Suprapubic skin (tissue), 4 donors: ENCODE measurements at regions not wholly inside any gene's neighbourhood (a gene's known extent, or its start where the extent isn't known, plus 50 kb on each side); places are given as distances from the start of the nearest gene placed in this dataset.
"Not testable (repeated sequence)": the region's sequence is repeated elsewhere in the genome, so short reads cannot be mapped to it uniquely, and the experiment has no call there.

Experiments
- DNase-seq, 2 donors: peaks; one replicate each; pipeline ENCODE4 v3.0.0-alpha.2; 2019; ENCODE audit warnings: low spot score in 2 of 2
- H3K27ac ChIP-seq: fragments of 200-600 bp; sonication (generic); one replicate; pipeline ENCODE4 v1.5.1; 2019
- H3K27me3 ChIP-seq: fragments of 200-600 bp; sonication (generic); one replicate; pipeline ENCODE4 v1.5.1; 2019
- H3K36me3 ChIP-seq: fragments of 200-600 bp; sonication (generic); one replicate; pipeline ENCODE4 v1.5.1; 2019
- H3K4me1 ChIP-seq: fragments of 200-600 bp; sonication (generic); one replicate; pipeline ENCODE4 v1.5.1; 2019
- H3K4me3 ChIP-seq: fragments of 200-600 bp; sonication (generic); one replicate; pipeline ENCODE4 v1.5.1; 2019; ENCODE audit warnings: mild to moderate bottlenecking
- H3K9me3 ChIP-seq: fragments of 200-600 bp; sonication (generic); one replicate; pipeline ENCODE4 v1.5.1; 2019
- EP300 ChIP-seq: sonication (generic); formaldehyde crosslinking; IDR thresholded peaks from one replicate; pipeline ENCODE4 v1.6.1; 2017; ENCODE audit warnings: antibody characterized with exemption
- POLR2A ChIP-seq, 2 donors: fragments of 450-650 bp; IDR thresholded peaks; one replicate each; pipeline ENCODE4 v1.6.1; 2017; ENCODE audit warnings: antibody characterized with exemption in 2 of 2, mild to moderate bottlenecking in 2 of 2, moderate library complexity in 2 of 2
- POLR2AphosphoS5 ChIP-seq, 3 donors: sonication (generic); formaldehyde crosslinking; IDR thresholded peaks; one replicate each; pipeline ENCODE4 v1.6.1; 2017; ENCODE audit warnings: antibody characterized with exemption in 3 of 3
- WGBS: methylation state at CpG from one replicate; pipeline ENCODE4 v1.1.5; 2018; 5-methylcytosine and 5-hydroxymethylcytosine counted together
- TF ChIP-seq, protein P1 (sequence below), 2 donors: fragments of 200-600 bp in 1 of 2; fragments of 450-650 bp in 1 of 2; sonication (generic) in 1 of 2; IDR thresholded peaks; one replicate each; pipeline ENCODE4 v1.5.1; 2016 to 2019; ENCODE audit warnings: antibody characterized with exemption in 2 of 2, mild to moderate bottlenecking in 1 of 2, moderate library complexity in 1 of 2

GRCh38 chr4:28116526-28117083 lies 1256.0 kb downstream of the STIM2 start:
- H3K27me3 ChIP-seq, H3K4me1 ChIP-seq, H3K36me3 ChIP-seq, H3K27ac ChIP-seq, DNase-seq, H3K9me3 ChIP-seq, H3K4me3 ChIP-seq: not testable (repeated sequence)
- 84% methylated on average over 11 of the region's 12 CpGs for WGBS

DNA sequence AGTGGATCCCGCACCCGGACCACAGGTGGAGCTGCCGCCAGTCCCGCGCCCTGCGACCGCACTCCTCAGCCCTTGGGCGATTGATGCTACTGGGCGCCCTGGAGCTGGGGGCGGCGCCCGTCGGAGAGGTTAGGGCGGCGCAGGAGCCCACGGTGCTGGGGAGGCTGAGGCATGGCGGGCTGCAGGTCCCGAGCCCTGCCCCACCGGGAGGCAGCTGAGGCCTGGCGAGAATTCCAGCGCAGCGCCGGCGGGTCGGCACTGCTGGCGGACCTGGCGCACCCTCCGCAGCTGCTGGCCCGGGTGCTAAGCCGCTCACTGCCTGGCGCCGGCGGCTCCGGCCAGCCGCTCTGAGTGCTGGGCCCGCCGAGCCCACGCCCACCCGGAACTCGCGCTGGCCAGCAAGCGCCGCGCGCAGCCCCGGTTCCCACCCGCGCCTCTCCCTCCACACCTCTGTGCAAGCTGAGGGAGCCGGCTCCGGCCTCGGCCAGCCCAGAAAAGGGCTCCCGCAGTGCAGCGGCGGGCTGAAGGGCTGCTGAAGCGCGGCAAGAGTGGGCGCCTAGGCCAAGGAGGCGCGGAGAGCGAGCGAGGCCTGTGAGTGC lies 1256.5 kb downstream of the STIM2 start:
- Histone ChIP-seq H3K36me3 (no peaks in the 10 kb centered on the region), H3K4me3 (no peak overlapping the region), H3K27ac (no peak overlapping the region), H3K4me1 (no peaks in the 10 kb centered on the region), H3K9me3 (no peaks in the 10 kb centered on the region), H3K27me3 (no peaks in the 10 kb centered on the region)
- no peak for DNase-seq
- TF ChIP-seq POLR2A (IDR thresholded peaks at IDR 0.05), result no peak
- TF ChIP-seq POLR2AphosphoS5 (IDR thresholded peaks at IDR 0.05), result no peak
- TF ChIP-seq EP300, result no peak
- TF ChIP-seq, protein P1, sequence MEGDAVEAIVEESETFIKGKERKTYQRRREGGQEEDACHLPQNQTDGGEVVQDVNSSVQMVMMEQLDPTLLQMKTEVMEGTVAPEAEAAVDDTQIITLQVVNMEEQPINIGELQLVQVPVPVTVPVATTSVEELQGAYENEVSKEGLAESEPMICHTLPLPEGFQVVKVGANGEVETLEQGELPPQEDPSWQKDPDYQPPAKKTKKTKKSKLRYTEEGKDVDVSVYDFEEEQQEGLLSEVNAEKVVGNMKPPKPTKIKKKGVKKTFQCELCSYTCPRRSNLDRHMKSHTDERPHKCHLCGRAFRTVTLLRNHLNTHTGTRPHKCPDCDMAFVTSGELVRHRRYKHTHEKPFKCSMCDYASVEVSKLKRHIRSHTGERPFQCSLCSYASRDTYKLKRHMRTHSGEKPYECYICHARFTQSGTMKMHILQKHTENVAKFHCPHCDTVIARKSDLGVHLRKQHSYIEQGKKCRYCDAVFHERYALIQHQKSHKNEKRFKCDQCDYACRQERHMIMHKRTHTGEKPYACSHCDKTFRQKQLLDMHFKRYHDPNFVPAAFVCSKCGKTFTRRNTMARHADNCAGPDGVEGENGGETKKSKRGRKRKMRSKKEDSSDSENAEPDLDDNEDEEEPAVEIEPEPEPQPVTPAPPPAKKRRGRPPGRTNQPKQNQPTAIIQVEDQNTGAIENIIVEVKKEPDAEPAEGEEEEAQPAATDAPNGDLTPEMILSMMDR (IDR thresholded peaks at IDR 0.05), result no peak
- WGBS, result over 99% methylated on average over 52 of the region's 61 CpGs

DNA sequence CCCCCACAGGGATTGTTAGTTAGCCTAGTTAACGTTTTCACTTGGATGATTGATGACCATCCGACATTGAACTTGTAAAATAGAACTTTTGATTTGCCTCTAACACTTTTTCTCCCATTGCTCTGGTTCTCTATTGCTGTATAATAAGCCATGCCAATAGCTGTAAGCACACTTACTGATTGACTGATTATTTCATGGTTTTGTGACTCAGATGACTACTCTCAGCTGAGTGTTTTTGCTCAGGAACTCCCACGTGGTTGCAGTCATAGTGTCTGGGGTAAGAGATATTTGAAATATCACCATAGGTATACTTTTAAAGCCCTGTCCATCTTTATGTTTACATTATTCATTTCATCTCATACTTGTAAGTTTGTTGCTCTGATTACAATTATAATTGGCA lies 1285.5 kb downstream of the STIM2 start:
- TF ChIP-seq POLR2A (IDR thresholded peaks at IDR 0.05) (no peak), EP300 (no peak), POLR2AphosphoS5 (IDR thresholded peaks at IDR 0.05) (no peak)
- TF ChIP-seq, protein P1 (IDR thresholded peaks at IDR 0.05), result no peak

DNA sequence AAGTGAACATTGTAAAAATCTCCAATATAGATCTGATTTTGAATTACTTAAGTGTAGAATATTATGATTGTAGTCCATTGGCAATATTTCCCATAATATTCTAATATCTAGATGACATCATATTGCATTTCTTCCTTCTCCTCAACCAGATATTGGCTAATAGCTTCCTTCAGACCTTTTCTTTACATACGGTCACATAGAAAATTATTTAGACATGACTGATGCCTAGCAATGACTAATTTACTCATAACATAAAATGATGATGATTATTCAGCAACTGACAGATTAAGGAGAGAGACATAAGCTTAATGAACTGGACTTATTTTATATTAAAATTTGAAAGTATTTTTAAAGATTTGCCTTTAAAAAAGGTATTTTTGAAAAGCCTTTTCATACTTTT lies 1287.6 kb downstream of the STIM2 start:
- Histone ChIP-seq H3K27ac (no peak overlapping the region), H3K4me1 (no peaks in the 10 kb centered on the region), H3K36me3 (no peaks in the 10 kb centered on the region), H3K9me3 (no peaks in the 10 kb centered on the region), H3K4me3 (no peak overlapping the region), H3K27me3 (no peaks in the 10 kb centered on the region)
- 70% methylated on average over 1 of the region's 1 CpG for WGBS
- no peak for TF ChIP-seq EP300
- no peak for TF ChIP-seq POLR2AphosphoS5 (IDR thresholded peaks at IDR 0.05)
- TF ChIP-seq, protein P1 (IDR thresholded peaks at IDR 0.05), result no peak
- no peak for TF ChIP-seq POLR2A (IDR thresholded peaks at IDR 0.05)
- DNase-seq, result no peak

More for the DNA sequence above, 1285.5 kb downstream of the STIM2 start:
- WGBS, result 40% methylated on average over 3 of the region's 3 CpGs
- H3K4me1 ChIP-seq, result no peaks in the 10 kb centered on the region
- H3K9me3 ChIP-seq, result no peaks in the 10 kb centered on the region
- no peak for DNase-seq
- H3K27me3 ChIP-seq, result no peaks in the 10 kb centered on the region
- no peak overlapping the region for H3K27ac ChIP-seq
- H3K36me3 ChIP-seq, result no peaks in the 10 kb centered on the region
- H3K4me3 ChIP-seq, result no peak overlapping the region

GRCh38 chr4:28149762-28150161 lies 1289.1 kb downstream of the STIM2 start:
- WGBS, result 78% methylated on average over 3 of the region's 3 CpGs
- TF ChIP-seq POLR2AphosphoS5 (IDR thresholded peaks at IDR 0.05), result no peak
- TF ChIP-seq EP300, result no peak
- TF ChIP-seq, protein P1 (IDR thresholded peaks at IDR 0.05), result no peak
- no peak for TF ChIP-seq POLR2A (IDR thresholded peaks at IDR 0.05)
- no peak for DNase-seq

GRCh38 chr4:28151314-28151713 lies 1290.7 kb downstream of the STIM2 start:
- Histone ChIP-seq H3K4me3 (no peak overlapping the region), H3K9me3 (no peaks in the 10 kb centered on the region), H3K27me3 (no peaks in the 10 kb centered on the region), H3K4me1 (no peaks in the 10 kb centered on the region), H3K36me3 (no peaks in the 10 kb centered on the region), H3K27ac (no peak overlapping the region)
- TF ChIP-seq, protein P1 (IDR thresholded peaks at IDR 0.05), result no peak
- TF ChIP-seq POLR2AphosphoS5 (IDR thresholded peaks at IDR 0.05) (no peak), POLR2A (IDR thresholded peaks at IDR 0.05) (no peak), EP300 (no peak)
- DNase-seq, result no peak

More at GRCh38 chr4:28149762-28150161, 1289.1 kb downstream of the STIM2 start:
- H3K27me3 ChIP-seq, result no peaks in the 10 kb centered on the region
- H3K4me3 ChIP-seq, result no peak overlapping the region
- no peaks in the 10 kb centered on the region for H3K4me1 ChIP-seq
- no peak overlapping the region for H3K27ac ChIP-seq
- no peaks in the 10 kb centered on the region for H3K36me3 ChIP-seq
- no peaks in the 10 kb centered on the region for H3K9me3 ChIP-seq
